ENCODE measurements at regions not wholly inside any gene's neighbourhood (a gene's known extent, or its start where the extent isn't known, plus 50 kb on each side); places are given as distances from the start of the nearest gene placed in this dataset.

DNA sequence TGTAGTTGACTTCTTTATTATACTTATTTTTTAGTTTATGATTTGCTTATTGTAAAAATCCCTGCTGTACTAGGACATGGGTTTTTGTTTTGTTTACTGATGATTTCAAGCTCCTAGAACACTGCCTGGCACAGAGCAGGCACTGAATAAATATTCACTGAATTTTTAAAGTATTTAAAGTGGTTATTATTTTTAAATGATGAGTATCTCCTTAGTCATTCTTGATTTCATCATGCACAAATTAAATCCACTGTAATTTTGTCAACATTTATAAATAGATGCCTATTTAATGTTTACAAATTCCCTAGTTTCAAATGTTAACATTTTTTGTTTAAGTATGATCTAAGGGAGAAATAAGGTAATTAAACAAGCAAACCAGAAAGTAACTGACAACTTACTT is 367.9 kb upstream of the SLIT2 start:
- DNase-seq, result no peak

DNA sequence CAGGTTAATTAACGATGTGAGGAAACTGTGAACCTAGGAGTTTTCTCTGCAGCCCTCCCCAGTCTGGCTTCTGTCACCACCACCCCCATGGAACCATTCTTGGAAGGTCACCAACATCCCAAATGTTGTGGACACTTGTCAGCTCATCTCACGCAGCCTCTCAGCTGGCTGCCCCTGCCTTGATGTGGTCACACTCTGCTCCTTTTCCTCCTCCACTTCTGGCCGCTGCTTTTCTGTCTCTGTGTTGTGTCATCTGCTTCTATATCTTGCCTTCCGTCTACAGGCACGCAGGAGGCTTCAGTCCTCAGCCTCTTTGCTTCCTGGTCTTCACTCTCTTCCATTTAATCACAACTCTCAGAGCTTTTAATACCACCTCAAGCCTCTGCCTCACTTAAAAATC is 371.5 kb upstream of the SLIT2 start:
- no peak for DNase-seq

DNA sequence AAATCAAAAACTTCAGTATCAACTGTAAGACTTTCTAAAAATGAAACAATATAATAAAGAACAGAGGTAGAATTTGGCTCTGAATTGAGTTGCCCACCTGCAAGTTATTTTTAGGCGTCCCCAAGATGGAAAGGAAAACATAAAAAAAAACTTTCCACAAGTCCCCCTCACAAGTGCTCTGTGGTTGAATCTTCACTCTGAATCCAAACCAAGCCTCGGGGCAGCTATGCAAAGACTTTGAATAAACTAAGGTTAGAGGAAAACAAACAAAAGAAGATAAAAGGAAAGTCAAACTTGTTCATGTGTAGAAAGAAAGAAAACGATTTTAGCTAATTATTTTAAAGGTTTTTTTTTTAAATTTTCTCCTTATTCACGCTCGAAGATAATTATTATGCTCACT is 372.4 kb upstream of the SLIT2 start:
- DNase-seq, result no peak

DNA sequence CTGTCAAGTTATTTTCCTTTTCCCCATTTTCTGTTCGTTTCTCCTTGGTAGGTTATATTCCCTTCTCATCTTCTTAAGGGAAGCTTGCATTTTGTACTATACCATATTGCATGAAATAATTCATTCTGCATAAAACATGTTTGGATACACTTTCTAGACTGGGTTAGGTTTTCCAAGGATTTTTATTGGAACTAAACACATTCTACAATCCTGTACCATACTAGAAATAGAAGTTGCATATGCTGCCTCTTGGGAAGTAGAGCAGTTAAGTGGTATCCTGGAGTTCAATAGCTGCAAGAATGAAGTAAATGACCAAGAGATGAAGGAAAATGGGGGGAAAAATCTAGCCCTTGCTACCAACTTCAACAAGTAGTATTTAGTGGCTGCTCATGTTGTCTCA is 393.7 kb upstream of the SLIT2 start:
- no peak for DNase-seq

DNA sequence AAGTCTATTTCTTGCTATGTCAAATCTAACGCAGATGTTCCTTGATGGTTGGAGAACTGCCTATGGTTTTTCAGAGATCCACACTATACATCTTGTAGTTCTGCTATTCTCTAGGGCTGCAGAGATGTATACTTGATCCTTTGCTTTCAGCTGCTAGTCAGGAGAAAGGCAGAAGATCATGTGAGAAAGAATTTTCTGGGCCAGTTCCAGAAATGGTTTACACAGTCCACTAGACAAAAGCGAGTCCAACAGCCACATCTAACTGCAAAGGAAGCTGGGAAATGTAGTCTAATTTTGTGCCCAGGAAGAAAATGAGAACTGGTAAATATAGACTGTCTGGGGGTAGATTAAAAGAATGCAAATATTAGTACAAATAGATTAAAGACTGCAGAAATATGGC is 394.3 kb upstream of the SLIT2 start:
- DNase-seq, result no peak

DNA sequence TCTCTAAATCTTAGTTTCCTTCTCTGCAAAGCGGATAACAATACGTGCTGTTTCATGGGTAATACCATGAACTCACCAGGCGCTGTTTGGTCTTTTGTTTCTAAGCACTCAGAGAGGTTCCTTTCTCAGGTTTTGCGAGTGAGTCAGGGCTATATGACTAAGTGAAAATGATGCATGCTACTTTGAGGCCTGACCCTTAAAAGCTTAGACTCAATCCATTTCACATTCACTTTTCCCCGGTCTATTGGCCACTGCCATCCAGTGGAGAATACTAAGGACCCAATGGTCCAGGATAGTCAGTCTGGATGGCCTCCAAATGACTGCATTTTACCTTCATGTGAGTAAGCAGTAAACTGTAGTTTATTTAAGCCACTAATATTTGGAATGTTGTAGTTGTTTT is 400.8 kb upstream of the SLIT2 start:
- DNase-seq, result no peak

DNA sequence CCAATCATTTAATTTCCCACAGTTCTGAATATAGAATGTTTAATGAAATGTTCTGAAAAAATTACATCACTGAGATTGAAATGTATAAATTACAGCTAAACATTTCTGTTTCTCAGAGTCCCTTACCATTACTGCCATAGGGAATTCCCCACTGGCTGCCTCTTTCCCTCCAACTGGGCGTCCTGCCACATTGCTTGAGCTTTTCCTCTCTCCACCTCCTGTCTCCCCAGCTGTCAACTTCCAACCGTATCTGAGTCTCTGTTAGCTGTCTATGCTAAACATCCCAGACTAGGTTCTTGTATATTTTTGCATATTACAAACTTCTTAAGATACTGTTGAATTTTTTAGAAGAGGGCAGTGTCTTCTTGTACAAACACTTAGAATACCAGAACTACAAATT is 407.3 kb upstream of the SLIT2 start:
- no peak for DNase-seq

DNA sequence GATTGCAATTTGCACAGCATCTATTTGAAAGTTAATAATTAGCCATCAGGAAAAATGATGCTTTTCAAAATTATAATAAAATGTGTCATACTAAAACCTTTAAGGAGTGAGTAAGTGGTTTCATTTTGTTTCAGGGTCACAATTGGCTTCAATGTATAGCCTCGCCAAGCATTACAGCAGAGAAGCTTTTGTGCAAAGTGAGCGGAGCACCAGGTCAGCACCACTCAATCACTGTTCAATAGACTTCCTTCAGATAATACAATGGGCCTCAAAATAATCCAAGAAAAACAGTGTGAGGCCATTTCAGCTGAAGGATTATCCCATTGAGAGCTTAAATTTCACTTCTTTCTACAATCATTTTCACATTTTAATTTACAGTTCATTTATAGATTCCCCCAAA is 409.2 kb upstream of the SLIT2 start:
- no peak for DNase-seq

DNA sequence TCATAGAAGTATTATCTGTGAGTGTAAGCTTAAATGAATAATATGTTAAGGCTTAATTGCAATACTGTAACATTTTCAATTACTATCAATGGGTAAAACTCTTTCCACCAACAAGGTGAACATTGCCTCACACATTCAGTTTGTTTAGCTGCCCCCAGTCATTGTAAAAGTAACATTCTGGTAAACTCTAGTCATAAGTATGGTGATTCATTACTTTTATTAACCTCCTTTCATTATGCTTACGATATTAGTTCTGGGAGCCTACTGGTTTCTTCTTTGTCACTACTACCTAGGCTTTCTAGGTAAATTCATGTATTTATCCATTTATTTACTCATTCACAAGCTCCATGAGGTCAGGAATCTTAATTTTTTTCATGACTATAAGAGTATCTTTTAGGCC is 412.8 kb upstream of the SLIT2 start:
- DNase-seq, result no peak

DNA sequence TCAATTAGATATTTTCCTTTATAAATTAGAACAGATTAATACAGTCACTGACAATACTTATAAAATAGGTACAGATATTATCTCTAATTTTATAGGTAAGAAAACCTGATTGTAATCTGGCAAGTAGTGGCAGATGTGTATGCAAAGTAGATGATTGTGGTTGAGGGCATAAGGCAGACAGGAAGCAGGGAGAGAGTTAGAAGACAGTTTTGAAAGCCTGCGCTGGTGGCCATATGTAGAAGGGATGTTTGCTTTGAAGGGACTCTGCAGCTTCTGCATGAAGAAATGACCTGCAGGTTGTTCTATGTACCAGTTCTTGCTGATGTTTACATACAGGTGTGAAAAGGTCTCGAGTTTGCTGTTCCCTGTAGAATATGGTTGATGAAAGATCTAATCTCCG is 416.3 kb upstream of the SLIT2 start:
- no peak for DNase-seq

DNA sequence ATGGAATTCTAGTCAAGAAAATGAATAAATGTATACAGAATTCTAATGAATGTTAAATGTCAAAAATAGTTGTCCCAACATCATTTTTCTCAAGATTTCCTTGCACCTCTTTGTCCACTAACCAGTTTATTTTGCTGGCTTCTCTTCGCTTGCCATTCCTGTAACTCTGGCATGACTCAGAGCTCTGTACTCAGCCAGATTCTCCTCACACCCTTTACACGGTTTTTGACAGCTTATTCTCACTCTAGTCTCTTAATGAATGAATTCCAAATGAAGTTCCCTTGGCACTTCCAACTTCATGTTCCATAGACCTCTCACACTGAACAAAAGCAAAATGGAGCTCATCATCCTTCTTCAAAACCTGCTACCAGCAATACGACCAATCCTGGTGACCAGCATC is 419.3 kb upstream of the SLIT2 start:
- DNase-seq, result no peak

DNA sequence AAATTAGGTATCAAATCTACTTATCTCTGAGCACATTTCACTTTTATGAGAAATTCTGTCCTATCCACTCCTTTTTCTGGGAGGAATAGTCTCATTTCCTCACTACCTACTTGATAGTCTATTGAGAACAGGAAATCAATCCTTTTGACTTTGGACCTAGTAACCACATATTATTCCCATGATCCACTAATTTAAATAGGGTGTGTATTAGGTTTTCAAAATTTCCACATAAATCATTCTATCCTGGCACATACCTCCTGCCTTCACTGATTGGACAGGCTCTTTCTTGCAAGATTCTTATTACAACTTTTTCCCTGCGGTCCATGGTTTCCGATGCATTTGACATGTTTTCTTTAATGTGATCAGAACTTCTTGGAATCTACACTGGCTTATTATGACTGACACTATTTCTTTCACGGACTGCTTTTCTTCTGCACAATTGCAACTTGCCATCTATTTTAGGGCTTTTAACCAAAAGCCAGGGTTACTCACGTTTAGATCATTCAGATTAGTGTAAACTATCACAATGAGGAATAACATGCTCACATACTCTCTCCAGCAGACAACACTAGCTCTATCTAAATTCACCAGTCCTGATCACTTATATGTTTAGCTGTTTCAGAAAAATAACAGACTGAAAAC is 419.9 kb upstream of the SLIT2 start:
- no peak for DNase-seq

DNA sequence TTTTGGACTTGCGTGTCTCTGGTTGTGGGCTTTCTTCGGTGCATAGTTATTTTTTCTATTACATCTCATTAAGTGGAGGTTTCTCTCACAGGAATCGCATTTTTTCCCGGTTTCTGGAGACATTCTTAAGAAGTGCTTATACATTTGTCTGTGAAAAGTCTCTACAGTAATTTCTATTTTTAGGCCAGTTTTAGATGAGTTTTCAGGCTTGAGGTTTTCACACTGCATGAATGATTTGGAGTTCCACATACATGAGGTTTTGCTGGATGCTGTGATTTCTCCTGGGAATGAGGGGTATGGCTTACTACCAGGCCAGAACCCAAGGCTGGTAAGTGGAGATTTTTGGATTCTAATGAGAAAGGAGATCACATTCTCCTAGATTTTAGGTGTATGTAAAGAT is 422.6 kb upstream of the SLIT2 start:
- DNase-seq, result no peak

DNA sequence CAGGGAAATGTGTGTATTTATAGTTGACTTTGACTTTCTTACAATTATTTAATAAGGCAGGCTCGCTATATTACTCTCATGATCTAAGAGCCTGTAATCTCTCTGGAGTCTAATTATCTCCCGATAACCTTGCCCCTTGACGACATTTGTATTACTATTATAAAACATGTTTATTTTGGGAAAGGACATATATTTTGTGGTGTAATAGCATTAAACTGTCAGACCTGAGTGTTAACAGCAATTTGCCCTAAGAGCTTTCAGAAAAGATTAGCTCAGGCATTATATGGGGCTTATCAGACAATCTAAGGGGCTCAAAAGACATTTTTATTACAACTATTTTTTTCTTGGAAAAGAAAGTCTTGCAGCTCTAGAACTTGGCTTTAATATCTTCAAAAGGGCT is 427.9 kb upstream of the SLIT2 start:
- DNase-seq, result no peak

DNA sequence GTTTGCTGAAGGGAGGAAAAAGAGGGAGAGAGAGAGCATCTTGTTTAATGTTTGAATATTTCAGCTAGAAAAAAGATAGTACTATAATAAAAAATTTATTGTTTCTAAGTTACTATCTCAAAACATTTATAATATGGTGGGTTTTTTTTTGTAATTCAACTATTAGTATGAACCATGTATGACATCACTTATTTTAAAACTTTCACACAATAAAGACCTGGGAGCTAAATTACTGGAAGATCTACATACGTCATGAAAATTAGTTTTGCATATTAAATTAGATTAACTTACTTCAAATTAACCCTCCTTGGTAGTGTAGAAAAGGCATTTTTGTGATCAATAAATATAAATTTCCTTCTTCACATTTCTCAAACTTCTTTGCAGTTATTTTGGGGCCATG is 432.0 kb upstream of the SLIT2 start:
- DNase-seq, result no peak

DNA sequence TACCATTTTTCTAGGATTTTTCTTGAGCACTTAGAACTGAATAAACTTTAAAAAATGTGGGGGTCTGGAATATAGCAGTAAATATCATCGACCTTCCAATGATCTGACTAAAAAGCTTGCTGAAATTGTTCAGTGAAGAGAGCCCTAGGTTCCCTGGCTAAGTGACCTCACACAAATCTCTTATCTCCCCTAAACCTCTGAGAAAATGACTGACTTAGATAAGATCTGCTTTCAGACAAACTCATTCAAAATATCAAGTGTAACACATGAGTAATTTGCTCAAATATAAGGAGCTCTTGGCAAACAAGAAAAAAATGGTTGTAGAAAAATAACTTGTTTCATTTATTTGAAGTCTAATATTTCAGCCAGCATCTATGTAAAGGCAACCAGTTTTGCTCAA is 441.7 kb upstream of the SLIT2 start:
- no peak for DNase-seq

DNA sequence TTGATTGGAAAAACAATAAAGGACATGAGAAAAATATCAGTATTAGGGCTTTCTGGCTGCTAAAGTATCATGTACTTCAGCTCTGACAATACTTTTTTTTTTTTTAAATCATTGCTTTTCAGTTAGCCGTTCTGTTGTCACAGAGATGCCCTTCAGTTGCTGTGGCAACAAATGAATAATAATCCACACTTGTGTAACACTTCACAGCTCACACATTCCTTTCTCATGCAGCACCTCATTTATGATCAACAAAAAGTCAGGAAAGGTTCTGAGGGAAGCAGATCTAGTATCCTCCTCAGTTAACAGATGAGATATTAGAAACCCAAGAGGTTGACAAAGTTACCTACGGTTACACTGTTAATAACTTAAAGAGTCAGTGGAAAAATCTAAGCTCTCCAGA is 444.2 kb upstream of the SLIT2 start:
- DNase-seq, result no peak

DNA sequence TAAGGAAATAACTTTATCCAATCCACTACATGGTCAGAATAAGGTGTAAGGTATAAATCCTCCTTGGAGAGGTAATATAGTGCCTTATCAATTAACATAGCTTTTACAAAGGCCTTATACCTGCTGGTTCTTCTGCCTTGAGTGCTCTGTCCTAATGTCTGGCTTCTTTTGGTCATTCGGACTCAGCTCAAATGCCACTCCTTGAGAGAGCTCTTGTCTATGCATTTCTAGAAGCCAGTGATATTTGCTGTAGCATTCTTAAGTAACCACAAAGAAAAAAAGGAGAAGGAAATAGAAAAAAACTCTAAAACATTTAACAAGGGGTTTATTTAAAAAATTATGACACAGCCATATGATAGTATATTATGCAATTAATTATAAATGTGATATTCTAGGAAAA is 444.8 kb upstream of the SLIT2 start:
- DNase-seq, result no peak

DNA sequence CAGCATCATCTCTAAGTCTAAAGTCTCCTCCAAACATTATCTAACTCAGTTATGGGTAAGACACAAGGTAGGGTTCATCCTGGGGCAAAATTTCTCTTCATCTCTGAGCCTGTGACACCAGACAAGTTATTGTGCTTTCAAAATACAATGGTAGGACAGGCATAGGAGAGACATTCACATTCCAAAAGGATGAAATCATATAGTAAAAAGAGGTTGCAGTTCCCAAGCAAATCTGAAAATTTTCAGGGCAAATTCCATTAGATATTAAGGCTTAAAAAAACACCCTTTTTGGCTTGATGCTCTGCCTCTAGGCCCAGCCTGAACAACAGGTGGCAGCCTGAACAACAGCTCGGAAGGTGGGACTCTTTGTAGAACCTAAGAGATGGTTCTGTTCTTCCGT is 448.3 kb upstream of the SLIT2 start:
- DNase-seq, result no peak

DNA sequence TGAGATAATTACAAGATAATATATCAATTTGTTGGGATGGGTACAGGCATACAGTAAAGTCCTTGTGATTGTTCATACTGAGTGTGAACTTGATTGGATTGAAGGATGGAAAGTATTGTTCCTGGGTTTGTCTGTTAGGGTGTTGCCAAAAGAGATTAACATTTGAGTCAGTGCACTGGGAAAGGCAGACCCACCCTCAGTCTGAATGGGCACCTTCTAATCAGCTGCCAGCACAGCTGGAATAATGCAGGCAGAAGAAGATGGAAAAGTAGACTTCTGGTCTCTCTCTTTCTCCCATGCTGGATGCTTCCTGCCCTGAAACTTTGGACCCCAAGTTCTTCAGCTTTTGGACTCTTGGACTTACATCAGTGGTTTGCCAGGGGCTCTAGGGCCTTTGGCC is 457.9 kb upstream of the SLIT2 start:
- DNase-seq, result no peak

DNA sequence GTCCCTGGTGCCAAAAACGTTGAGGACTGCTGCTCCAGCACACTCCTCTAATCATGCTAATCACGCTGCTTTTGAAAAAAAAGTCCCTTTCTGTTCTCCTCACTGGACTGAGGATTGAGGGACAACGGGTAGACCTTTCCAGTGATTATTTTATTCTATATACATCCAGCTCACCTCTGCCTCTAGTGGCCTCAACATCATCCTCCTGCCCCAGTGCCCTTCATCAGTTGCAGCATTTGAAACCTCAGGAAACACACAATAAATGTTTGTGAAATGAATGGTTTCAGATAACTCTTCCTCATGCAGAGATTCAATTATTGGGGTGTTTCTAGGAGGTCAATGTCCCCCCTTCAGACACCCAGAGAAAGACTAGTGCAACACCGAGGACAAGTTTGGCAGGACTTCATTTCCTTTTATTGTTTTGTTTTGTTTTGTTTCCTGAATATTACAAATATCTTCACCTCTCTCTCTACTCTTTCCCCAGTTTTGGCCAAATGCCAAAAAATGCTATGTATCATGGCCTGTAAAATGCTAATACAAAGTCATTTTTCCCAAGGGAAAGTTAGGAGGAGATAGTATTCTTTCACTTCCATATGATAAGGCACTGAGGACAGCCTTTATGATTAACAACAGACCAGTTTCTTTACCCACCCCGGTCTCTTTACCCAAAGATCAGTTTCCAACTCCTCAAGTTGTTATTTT is 460.1 kb upstream of the SLIT2 start:
- no peak for DNase-seq

DNA sequence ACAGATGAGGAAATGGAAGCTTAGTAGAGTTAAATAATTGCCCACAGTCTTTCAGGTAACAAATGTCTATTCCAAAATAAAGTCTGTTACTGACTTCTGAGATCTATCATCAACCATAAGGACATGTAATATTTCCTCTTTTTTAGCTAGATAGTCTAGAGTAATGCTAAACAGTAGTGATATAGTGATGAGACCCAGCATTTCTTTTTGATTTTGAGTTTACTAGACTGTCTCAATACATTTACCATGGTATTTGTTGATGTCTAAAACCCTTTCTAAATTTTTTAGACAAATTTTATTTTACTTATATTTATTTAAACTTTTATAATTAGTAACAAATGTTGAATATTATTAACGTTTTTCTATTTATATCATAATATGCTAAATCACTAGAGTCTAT is 465.1 kb upstream of the SLIT2 start:
- no peak for DNase-seq

DNA sequence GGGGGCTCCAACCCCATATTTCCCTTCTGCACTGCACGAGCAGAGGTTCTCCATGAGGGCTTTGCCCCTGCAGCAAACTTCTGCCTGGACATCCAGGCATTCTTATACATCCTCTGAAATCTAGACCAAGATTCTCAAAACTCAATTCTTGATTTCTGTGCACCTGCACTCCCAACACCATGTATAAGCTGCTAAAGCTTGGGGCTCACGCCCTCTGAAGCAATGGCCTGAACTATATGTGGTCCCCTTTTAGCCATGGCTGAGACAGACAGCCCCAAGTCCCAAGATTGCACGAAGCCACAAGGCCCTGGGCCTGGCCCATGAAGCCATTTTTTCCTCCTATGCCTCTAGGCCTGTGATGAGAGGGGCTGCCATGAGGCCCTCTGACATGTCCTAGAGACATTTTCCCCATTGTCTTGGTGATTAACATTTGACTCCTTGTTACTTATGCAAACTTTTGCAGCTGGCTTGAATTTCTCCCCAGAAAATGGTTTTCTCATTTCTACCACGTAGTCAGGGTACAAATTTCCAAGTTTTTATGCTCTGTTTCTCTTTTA is 468.0 kb upstream of the SLIT2 start:
- no peak for DNase-seq

DNA sequence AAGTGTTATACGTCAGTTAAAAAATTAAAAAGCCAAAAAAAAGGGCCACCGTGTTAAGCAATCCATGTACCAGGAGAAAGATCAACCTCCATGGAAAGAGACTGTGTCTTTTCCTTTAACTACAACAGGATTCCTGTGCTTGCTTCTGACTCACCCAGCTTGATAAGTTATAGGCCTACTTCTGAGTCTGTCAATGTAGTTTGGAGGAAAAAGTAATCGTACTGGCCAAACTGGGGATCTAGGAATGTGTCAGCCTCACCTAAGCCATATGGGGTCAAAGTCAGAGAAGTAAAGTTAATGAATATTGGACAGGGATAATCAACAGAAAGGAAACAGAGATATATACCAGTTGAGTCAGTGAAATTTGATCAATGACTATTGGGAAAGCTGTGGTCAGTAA is 470.8 kb upstream of the SLIT2 start:
- no peak for DNase-seq

DNA sequence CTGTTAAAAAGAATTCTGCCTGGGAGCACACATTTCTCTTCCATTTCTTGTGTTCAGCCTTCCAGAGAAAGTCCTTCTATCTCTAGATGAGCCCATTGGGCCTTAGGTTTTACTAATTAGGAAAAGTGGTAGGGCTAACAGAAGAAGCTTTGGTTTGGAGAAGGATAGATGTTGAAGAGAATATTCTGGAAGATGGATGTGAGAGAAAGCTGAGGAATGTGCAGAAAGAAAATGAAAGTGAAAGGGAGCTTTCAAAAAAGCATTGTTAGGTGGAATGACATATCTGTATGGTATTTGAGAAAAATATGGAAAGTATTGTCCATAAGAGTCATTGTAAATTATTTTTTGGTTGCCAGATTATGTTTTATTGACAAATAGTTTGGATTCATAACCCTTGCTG is 474.8 kb upstream of the SLIT2 start:
- no peak for DNase-seq
